SHP77 (cell line): ENCODE measurements at regions not wholly inside any gene's neighbourhood (a gene's known extent, or its start where the extent isn't known, plus 50 kb on each side); places are given as distances from the start of the nearest gene placed in this dataset.
A peak's percentile ranks its signal among the peaks of the same experiment; 100 is the strongest.

Experiments
- DNase-seq, 2 experiments: peaks; one replicate each; lab custom pipeline; 2025; lab: John Stamatoyannopoulos, UW

GRCh38 chrX:96311366-96311765 lies 373.3 kb upstream of the DIAPH2 start:
- no peak for DNase-seq

DNA sequence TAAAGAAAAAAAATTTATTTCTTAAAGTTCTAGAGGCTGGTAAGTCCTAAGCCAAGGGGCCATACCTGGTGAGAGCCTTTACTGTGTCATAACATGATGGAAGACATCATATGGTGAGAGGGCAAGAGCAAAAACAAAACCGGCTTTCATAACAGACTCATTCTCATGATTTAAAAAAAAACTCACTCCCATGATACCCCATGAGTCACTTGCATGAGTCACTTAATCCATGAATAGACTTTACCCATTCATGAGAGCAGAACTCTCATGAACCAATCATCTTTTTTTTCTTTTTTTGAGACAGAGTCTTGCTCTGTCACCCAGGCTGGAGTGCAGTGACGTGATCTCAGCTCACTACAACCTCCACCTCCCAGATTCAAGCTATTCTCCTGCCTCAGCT lies 369.7 kb upstream of the DIAPH2 start:
- no peak for DNase-seq

DNA sequence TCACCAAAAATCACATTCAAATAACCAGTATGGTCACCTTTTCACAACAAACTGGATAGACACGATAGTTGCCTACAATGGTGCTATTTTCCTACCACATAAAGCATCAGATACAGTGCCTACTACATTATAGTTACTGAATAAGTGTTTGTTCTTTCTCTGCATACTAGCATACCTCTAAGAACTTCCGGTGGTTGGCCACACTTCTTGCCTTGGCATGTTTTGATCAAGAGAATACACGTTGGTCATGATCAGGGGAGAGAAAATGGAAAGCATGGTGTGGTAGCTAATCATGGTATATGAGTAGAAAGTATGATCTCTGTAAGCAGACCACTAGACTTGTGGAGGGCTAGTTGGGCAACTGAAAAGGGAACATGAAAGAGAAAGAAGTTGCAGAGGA lies 322.8 kb upstream of the DIAPH2 start:
- no peak for DNase-seq

- DNase-seq: peak; percentile 1 to 8
These were observed 312.2 kb upstream of the DIAPH2 start for GRCh38 chrX:96372313-96373046.

- DNase-seq: no peak
These were observed 311.6 kb upstream of the DIAPH2 start for GRCh38 chrX:96373047-96373355.

DNA sequence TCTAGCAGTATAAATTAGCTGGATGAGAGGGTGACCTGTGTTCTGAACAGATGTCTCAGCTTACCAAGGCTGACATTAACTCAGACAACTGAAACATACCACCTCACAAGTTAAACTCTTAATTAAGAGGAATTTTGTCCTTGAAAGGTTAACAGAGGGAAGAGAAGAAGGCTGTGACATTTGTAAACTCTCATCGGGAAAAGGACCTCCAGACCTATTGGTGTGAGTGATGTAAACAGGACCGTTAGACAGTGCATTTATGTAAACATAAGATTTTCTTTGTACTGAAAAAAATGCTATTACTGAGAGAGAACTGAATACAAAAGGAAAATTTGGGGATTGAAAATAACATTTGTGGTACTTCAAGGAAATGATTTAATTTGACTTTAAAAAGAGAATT lies 308.4 kb upstream of the DIAPH2 start:
- DNase-seq: no peak

DNA sequence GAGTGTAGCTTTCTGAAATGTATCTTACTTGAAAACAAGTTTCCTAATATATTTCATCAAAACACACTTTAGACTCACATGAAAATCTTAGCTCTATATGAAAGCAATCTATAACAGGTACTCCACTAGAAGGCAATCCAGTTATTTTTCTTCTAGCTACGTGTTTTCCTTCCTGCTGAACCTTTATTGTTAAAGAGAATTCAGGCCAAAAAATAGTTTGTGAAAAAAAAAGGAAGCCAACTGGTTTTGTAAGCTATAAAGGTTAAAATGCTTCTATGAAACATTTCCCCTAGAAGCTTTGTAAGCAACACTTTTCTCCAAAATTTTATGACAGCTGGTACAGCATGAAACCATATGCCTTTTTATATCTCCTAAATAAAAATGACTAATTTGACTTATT lies 304.7 kb upstream of the DIAPH2 start:
- no peak for DNase-seq

DNA sequence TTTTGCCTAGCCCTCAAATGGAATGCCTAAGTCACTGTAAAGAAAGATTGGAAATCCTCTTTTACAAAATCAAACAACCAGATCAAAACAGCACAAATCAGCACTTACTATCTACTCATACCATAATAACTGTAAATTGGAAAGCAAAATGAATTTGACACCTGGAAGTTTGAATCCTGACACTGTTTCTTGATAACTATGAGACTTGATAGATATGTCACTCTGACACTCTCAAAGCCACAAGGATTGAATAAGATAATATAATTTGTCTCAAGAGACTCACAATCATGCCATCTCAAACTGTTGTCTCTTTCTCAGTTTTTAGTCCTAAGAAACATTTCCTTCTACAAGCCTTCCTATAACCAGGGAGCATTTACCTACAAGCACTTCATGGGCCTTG lies 302.6 kb upstream of the DIAPH2 start:
- no peak for DNase-seq

DNA sequence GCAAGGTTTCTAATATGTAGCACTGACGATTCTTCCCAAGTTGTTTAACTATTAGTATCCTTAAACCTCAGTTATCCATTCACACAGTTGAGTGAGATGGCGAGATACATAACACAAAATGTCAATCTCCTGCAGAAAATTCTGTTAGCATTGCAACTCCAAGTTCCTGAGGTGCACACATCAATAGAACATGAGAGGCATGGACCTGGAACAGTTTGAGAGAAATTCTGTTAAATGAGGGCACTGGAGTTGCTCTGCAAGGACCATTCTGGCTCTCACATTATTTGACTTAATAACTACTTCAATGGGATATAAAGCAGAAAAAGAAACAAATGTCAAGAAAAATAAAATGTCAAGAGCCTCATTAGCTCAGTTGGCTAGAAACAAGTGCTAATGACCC lies 301.2 kb upstream of the DIAPH2 start:
- DNase-seq: no peak

- DNase-seq: no peak
These were observed 298.3 kb upstream of the DIAPH2 start for GRCh38 chrX:96386325-96386724.

DNA sequence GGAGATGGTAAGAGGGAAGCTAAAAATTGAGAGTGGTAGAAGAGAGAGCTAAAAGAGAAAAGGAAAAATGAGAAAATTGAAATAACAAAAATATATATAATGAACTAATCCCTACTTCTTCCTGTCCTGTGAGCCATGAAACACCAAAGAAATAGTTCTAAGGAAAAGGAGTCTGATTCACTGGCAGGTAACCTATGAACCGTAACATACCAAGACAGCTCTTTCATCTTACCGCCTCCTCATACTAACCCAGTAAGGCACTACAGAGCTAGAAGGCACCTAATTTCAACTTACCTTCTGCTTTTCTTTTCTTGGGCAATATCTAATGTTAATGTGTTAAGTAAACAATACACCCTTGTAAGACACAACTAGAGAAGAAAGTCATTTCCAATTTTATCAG lies 297.7 kb upstream of the DIAPH2 start:
- DNase-seq: no peak

DNA sequence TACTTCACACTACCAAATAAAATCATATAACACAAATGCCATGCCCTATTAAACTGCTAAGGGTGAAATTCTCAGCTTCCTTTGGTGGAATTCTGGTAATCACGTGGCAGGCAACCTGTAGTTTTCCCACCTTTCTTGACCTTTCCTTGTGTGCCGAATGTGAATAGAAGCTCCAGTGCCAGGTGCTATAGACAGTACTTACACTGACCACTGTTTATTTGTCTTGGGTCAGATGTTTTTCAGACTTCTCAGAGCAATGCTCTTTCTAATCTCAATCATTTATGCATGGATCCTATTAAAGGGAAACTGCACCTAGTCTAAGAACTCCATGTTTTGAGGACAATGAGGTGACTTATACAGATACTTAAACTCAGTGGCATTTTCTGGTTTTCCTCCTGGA lies 296.8 kb upstream of the DIAPH2 start:
- DNase-seq: no peak

DNA sequence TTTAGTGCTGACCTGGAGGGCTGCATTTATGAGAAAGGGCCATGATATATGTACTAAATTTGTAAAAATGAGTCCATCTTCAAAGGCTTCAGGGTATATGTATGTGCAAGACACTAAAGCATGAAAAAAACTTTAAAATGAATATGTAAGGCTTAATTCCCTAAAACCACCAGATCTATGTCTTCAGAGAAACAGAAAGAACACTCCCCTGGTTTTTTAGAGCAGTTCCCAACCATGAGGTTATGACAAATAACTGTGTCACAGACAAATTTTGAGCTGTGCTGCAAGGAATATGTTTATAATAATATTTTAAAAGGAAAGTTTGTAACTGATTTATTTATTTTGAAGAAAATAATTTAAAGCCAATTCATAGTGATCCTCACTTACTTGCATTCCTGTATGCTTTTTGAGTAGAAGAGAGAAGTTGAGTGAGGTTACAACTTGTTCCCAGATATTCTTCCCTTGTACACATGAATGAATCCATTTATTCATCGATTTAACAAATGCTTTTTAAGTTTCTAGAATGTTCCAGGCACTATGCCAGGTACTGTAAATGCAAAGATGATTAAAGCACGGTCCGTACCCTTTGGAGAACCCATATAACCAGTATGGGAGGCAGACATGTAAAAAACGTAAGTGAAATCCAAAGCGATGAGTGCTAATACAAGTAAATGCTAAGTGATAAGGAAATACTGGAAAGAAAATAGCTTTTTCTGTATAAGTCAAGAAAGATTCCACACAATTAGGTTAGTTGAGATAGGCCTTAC lies 295.2 kb upstream of the DIAPH2 start:
- no peak for DNase-seq

- DNase-seq: no peak
These were observed 290.0 kb upstream of the DIAPH2 start for GRCh38 chrX:96394598-96394997.

DNA sequence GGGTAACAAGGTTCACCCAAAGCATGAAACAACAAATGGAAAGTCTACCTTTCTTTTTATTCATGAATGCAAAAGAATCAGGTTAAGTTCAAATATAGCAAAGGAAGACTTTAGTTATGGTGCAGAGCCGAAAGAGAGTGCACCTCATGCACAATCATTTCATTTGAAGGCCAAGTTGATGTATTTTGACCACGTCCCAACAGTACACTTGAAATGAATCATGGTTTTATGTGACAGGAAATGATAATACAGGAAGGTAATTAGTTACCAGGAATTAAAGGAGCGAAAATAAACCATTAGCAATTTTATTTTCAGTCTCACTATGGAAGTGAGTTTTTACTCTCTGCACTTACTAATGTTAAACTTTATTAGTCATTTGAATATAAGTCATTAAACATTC lies 281.2 kb upstream of the DIAPH2 start:
- DNase-seq: no peak

- no peak for DNase-seq
These were observed 278.8 kb upstream of the DIAPH2 start for GRCh38 chrX:96405842-96406241.

GRCh38 chrX:96407072-96407471 lies 277.6 kb upstream of the DIAPH2 start:
- no peak for DNase-seq

- DNase-seq: no peak
These were observed 277.1 kb upstream of the DIAPH2 start for GRCh38 chrX:96407501-96407900.

- no peak for DNase-seq
These were observed 276.7 kb upstream of the DIAPH2 start for GRCh38 chrX:96407981-96408380.

DNA sequence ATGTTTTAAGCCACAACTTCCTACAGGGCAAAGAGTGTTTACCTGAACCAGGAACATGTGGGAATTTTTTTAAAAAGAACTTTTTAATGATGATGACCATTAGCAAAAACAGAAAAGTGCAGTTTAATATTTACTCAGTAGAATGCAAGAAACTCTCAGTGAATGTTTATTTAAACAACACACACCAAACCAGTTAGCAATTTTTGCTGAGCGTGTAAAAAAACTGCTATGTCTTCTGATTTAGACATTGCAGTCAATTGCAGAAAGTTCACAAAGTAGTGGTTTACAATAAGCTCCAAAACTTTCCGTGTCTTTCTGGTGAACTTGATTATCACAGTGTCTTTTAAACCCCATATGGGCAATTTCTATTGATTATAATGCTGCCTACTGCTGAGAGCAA lies 273.7 kb upstream of the DIAPH2 start:
- no peak for DNase-seq

DNA sequence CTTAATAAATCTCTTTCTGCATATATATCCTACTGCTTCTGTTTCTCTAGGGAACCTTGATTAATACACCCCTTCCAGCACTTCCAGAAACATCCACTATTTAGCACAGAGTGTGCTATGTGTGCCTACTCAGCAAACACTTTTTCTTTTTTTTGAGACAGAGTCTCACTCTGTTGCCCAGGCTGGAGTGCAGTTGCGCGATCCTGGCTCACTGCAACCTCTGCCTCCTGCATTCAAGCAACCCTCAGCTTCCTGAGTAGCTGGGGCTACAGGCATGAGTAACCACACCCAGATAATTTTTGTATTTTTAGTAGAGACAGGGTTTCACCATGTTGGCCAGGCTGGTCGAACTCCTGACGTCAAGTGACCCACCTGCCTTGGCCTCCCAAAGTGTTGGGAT lies 266.9 kb upstream of the DIAPH2 start:
- no peak for DNase-seq

DNA sequence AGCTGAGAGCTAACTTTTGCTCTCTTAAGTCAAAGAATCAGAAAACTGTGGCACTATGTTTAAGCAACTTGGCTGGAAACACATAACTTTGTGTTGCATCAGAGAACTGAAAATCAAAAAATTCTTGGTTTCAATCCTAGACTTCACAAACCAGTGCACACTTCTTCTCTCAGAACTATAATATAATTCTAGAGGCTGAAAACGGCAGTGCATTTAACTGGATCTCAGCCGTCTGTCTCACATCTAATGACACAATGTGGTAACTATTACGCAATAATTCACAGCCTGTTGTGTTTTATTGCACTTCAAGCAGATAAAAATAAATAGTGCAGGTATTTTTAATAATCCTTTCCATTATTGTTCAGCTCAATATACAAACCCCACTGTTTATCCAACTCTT lies 260.6 kb upstream of the DIAPH2 start:
- no peak for DNase-seq

DNA sequence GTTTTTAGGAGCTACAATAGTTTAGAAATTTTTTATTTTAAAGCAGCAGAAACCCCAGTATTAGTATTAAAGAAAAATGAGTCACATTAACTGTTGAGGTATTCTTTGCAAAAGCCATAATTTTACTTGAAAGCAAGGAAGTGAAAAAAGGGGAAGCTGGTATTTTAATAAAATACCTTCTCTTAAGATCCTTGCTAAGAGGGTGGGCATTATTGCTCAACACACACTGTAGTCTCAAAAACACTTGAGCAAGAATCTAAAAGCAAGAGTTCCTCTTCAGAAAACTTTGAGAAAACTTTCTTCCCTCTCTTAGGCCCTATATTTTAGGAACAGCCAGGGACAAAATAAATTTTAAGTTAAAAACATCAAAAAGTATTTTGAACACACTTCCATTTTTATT lies 259.4 kb upstream of the DIAPH2 start:
- no peak for DNase-seq
